GM06990 (cell line): ENCODE measurements at regions not wholly inside any gene's neighbourhood (a gene's known extent, or its start where the extent isn't known, plus 50 kb on each side); places are given as distances from the start of the nearest gene placed in this dataset.

Experiments
- DNase-seq: peaks from one replicate; pipeline ENCODE4 v3.0.0-alpha.2; 2011; ENCODE audit not compliant: insufficient read length; ENCODE audit errors: extremely low read depth
- H3K27me3 ChIP-seq: replicated peaks from 2 replicates; pipeline ENCODE4 v1.6.0; 2011; ENCODE audit warnings: low read length; ENCODE audit not compliant: control insufficient read depth, insufficient read depth
- H3K36me3 ChIP-seq: 2 replicates; pipeline ENCODE4 v1.5.1; 2011; ENCODE audit warnings: low read length; ENCODE audit not compliant: control insufficient read depth, insufficient read depth
- H3K4me3 ChIP-seq: replicated peaks from 2 replicates; pipeline ENCODE4 v1.5.1; 2011; ENCODE audit warnings: low read depth, mild to moderate bottlenecking, control low read depth, low read length
- CTCF ChIP-seq: IDR thresholded peaks from 2 replicates; pipeline ENCODE4 v1.5.1; 2011; ENCODE audit warnings: low read length, control low read depth, mild to moderate bottlenecking, inconsistent platforms; ENCODE audit not compliant: insufficient read depth, poor library complexity, severe bottlenecking

GRCh38 chr16:63496282-63496681, 1460.0 kb upstream of the CDH8 start:
- no peak for DNase-seq
- no peaks in the 10 kb centered on the region for H3K36me3 ChIP-seq
- H3K27me3 ChIP-seq = no peaks in the 10 kb centered on the region
- TF ChIP-seq CTCF = no peak
- no peak overlapping the region for H3K4me3 ChIP-seq

GRCh38 chr16:63488955-63489354, 1452.7 kb upstream of the CDH8 start:
- no peak for TF ChIP-seq CTCF
- Histone ChIP-seq H3K27me3 (no peaks in the 10 kb centered on the region), H3K36me3 (no peaks in the 10 kb centered on the region), H3K4me3 (no peak overlapping the region)
- DNase-seq = no peak

GRCh38 chr16:63481060-63481459, 1444.8 kb upstream of the CDH8 start:
- no peak for TF ChIP-seq CTCF

GRCh38 chr16:63473725-63474124, 1437.5 kb upstream of the CDH8 start:
- H3K27me3 ChIP-seq = no peaks in the 10 kb centered on the region
- no peak overlapping the region for H3K4me3 ChIP-seq
- no peak for TF ChIP-seq CTCF
- DNase-seq = no peak
- no peaks in the 10 kb centered on the region for H3K36me3 ChIP-seq

More at GRCh38 chr16:63481060-63481459, 1444.8 kb upstream of the CDH8 start:
- no peak overlapping the region for H3K4me3 ChIP-seq
- DNase-seq = no peak
- H3K36me3 ChIP-seq = no peaks in the 10 kb centered on the region
- no peaks in the 10 kb centered on the region for H3K27me3 ChIP-seq

- no peaks in the 10 kb centered on the region for H3K36me3 ChIP-seq
- TF ChIP-seq CTCF = no peak
- H3K27me3 ChIP-seq = no peaks in the 10 kb centered on the region
- DNase-seq = no peak
- no peak overlapping the region for H3K4me3 ChIP-seq
Observed at GRCh38 chr16:63467513-63467912, 1431.3 kb upstream of the CDH8 start.

- H3K27me3 ChIP-seq = no peaks in the 10 kb centered on the region
- no peak for TF ChIP-seq CTCF
Observed at GRCh38 chr16:63462316-63462715, 1426.1 kb upstream of the CDH8 start.

More at GRCh38 chr16:63462316-63462715, 1426.1 kb upstream of the CDH8 start:
- no peaks in the 10 kb centered on the region for H3K36me3 ChIP-seq
- DNase-seq = no peak
- no peak overlapping the region for H3K4me3 ChIP-seq
